H1 (cell line): ENCODE measurements at regions not wholly inside any gene's neighbourhood (a gene's known extent, or its start where the extent isn't known, plus 50 kb on each side); places are given as distances from the start of the nearest gene placed in this dataset.

Experiments used
- ATF3 ChIP-seq: IDR thresholded peaks from 2 replicates; pipeline ENCODE4 v1.6.1; 2011; ENCODE audit warnings: low read depth, mild to moderate bottlenecking, low read length; ENCODE audit not compliant: insufficient read depth
- CTCF ChIP-seq, 3 experiments: IDR thresholded peaks; 1 replicate in 2 of 3; 2 replicates in 1 of 3; pipeline versions ENCODE4 v1.5.1 to v1.6.1; 2011; ENCODE audit warnings: low read length in 3 of 3, mild to moderate bottlenecking in 3 of 3, inconsistent platforms in 2 of 3, low read depth in 1 of 3, moderate library complexity in 1 of 3; ENCODE audit not compliant: insufficient read depth in 1 of 3; ENCODE audit errors: control extremely low read depth in 1 of 3
- E2F6 ChIP-seq: IDR thresholded peaks from 2 replicates; pipeline ENCODE4 v1.6.1; 2012; ENCODE audit warnings: inconsistent platforms
- EZH2 ChIP-seq: fragments of 200-600 bp; sonication (generic); IDR thresholded peaks from 2 replicates; pipeline ENCODE4 v1.7.1; 2012; ENCODE audit warnings: low read depth, mild to moderate bottlenecking, moderate library complexity, low read length, inconsistent platforms; ENCODE audit not compliant: severe bottlenecking
- HDAC2 ChIP-seq, 2 experiments: fragments of 300-600 bp in 1 of 2; sonication (generic) in 1 of 2; IDR thresholded peaks; 2 replicates each; pipeline ENCODE4 v1.6.1; 2011 to 2012; ENCODE audit warnings: low read depth in 2 of 2, low read length in 2 of 2, mild to moderate bottlenecking in 2 of 2, moderate library complexity in 2 of 2, borderline replicate concordance in 1 of 2, inconsistent platforms in 1 of 2
- POLR2A ChIP-seq, 2 experiments: IDR thresholded peaks; 1 replicate in 1 of 2; 2 replicates in 1 of 2; pipeline ENCODE4 v1.6.1; 2011; ENCODE audit warnings: low read depth in 2 of 2, low read length in 2 of 2, mild to moderate bottlenecking in 2 of 2; ENCODE audit errors: control extremely low read depth in 1 of 2
- RNF2 ChIP-seq: fragments of 200-900, 300-1000 bp; sonication (generic); IDR thresholded peaks from 2 replicates; pipeline ENCODE4 v1.7.1; 2016; ENCODE audit warnings: borderline replicate concordance, low read depth, mild to moderate bottlenecking, antibody characterized with exemption, low read length; ENCODE audit not compliant: poor library complexity, severe bottlenecking; ENCODE audit errors: missing control alignments
- SIX5 ChIP-seq: IDR thresholded peaks from 2 replicates; pipeline ENCODE4 v1.6.1; 2011; ENCODE audit warnings: mild to moderate bottlenecking, low read depth, low read length
- USF2 ChIP-seq: IDR thresholded peaks from 2 replicates; pipeline ENCODE4 v1.6.1; 2011; ENCODE audit warnings: low read length, improper control_type of control experiment
- YY1 ChIP-seq: IDR thresholded peaks from 2 replicates; pipeline ENCODE4 v1.6.1; 2011; ENCODE audit warnings: low read depth, mild to moderate bottlenecking, low read length
- ZNF274 ChIP-seq: IDR thresholded peaks from 2 replicates; pipeline ENCODE4 v1.7.0; 2012; ENCODE audit warnings: low read length, borderline replicate concordance; ENCODE audit errors: extremely low read depth

- TF ChIP-seq HDAC2 (IDR thresholded peaks at IDR 0.05; ENCODE audit: borderline replicate concordance in 1 of 2, low read depth in 2 of 2, low read length in 2 of 2) = no peak
- TF ChIP-seq CTCF (IDR thresholded peaks at IDR 0.05; ENCODE audit: control extremely low read depth in 1 of 3, insufficient read depth in 1 of 3, low read depth in 1 of 3, low read length in 3 of 3) = no peak
- TF ChIP-seq YY1 = no peak
- TF ChIP-seq E2F6 = no peak
- no peak for TF ChIP-seq ATF3
- TF ChIP-seq EZH2 = no peak
- no peak for TF ChIP-seq RNF2
- TF ChIP-seq USF2 = no peak
- TF ChIP-seq POLR2A (IDR thresholded peaks at IDR 0.05; ENCODE audit: control extremely low read depth in 1 of 2, low read depth in 2 of 2, low read length in 2 of 2) = no peak
- no peak for TF ChIP-seq ZNF274
- no peak for TF ChIP-seq SIX5
Observed at GRCh38 chr1:105736349-105736748, 1320.1 kb upstream of the PRMT6 start.
